Ectodermal cell (in vitro differentiated cells): ENCODE measurements at regions not wholly inside any gene's neighbourhood (a gene's known extent, or its start where the extent isn't known, plus 50 kb on each side); places are given as distances from the start of the nearest gene placed in this dataset.

Source experiments
- H3K27ac ChIP-seq: 2 replicates; pipeline ENCODE4 v1.7.0; 2013; ENCODE audit warnings: mild to moderate bottlenecking, low read depth, low read length; ENCODE audit not compliant: insufficient read depth, poor library complexity, severe bottlenecking
- H3K27me3 ChIP-seq: 2 replicates; pipeline ENCODE4 v1.7.0; 2013; ENCODE audit warnings: mild to moderate bottlenecking, low read length; ENCODE audit not compliant: insufficient read depth, control insufficient read depth, poor library complexity, severe bottlenecking
- H3K36me3 ChIP-seq: one replicate; pipeline ENCODE4 v1.7.0; 2013; ENCODE audit warnings: low read length; ENCODE audit not compliant: control insufficient read depth, insufficient read depth
- H3K4me1 ChIP-seq: one replicate; pipeline ENCODE4 v1.7.0; 2013; ENCODE audit warnings: low read length; ENCODE audit not compliant: control insufficient read depth, insufficient read depth
- H3K4me3 ChIP-seq: 2 replicates; pipeline ENCODE4 v1.7.0; 2013; ENCODE audit warnings: low read depth, low read length, control low read depth; ENCODE audit not compliant: insufficient read depth
- H3K9me3 ChIP-seq: 2 replicates; pipeline ENCODE4 v1.7.0; 2013; ENCODE audit warnings: mild to moderate bottlenecking, low read length, moderate library complexity; ENCODE audit not compliant: control insufficient read depth
- WGBS, 2 experiments: methylation state at CpG; one replicate each; pipeline ENCODE4 v1.1.7; 2013; ENCODE audit warnings: missing lambda C conversion rate in 2 of 2; 5-methylcytosine and 5-hydroxymethylcytosine counted together

- Histone ChIP-seq H3K4me3 (no peak overlapping the region), H3K36me3 (no peaks in the 10 kb centered on the region), H3K27me3 (no peaks in the 10 kb centered on the region), H3K27ac (no peak overlapping the region), H3K9me3 (no peaks in the 10 kb centered on the region), H3K4me1 (no peaks in the 10 kb centered on the region)
- WGBS, 2 experiments, result 88 to 90% methylated on average over 1 of the region's 1 CpG
Measured at GRCh38 chr12:92290886-92291285, 145.2 kb upstream of the BTG1 start.

GRCh38 chr12:92290350-92290695 is 144.7 kb upstream of the BTG1 start:
- 91 to 96% methylated on average over 1 of the region's 1 CpG for WGBS, 2 experiments
- Histone ChIP-seq H3K27me3 (no peaks in the 10 kb centered on the region), H3K27ac (no peak overlapping the region), H3K36me3 (no peaks in the 10 kb centered on the region), H3K4me1 (no peaks in the 10 kb centered on the region), H3K9me3 (no peaks in the 10 kb centered on the region), H3K4me3 (no peak overlapping the region)

GRCh38 chr12:92289629-92290349 is 144.1 kb upstream of the BTG1 start:
- H3K36me3 ChIP-seq, result no peaks in the 10 kb centered on the region
- no peaks in the 10 kb centered on the region for H3K4me1 ChIP-seq
- H3K4me3 ChIP-seq, result no peak overlapping the region
- 91 to 93% methylated on average over 4 to 5 of the region's 5 CpGs for WGBS, 2 experiments
- no peak overlapping the region for H3K27ac ChIP-seq
- no peaks in the 10 kb centered on the region for H3K9me3 ChIP-seq
- H3K27me3 ChIP-seq, result no peaks in the 10 kb centered on the region

GRCh38 chr12:92288561-92288960 is 142.9 kb upstream of the BTG1 start:
- Histone ChIP-seq H3K4me3 (no peak overlapping the region), H3K4me1 (no peaks in the 10 kb centered on the region), H3K27ac (no peak overlapping the region), H3K36me3 (no peaks in the 10 kb centered on the region), H3K9me3 (no peaks in the 10 kb centered on the region), H3K27me3 (no peaks in the 10 kb centered on the region)
- WGBS, 2 experiments, result 96 to 97% methylated on average over 8 of the region's 8 CpGs

DNA sequence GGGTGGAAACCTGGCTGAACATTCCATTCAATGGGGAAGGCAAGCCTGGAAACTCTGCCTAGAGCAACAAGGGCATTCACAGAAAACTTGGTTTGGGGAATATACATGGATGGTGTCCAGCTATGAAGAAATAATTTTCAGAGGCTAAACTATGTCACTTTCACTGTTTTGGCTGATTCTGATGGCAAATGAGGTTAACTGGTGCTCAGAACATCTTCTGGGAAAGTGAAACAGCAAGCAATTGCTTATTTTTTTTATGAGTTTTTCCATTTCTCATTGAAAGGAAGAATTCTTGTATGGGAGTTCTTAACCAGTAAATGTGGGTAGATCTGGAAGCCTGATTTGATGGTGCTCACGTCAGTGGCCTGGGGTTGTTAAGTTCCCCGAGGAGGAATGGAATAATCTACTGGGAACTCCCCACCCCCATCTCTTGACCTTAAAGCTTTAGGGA is 132.8 kb upstream of the BTG1 start:
- Histone ChIP-seq H3K27ac (no peak overlapping the region), H3K36me3 (no peaks in the 10 kb centered on the region), H3K9me3 (no peaks in the 10 kb centered on the region), H3K27me3 (no peaks in the 10 kb centered on the region), H3K4me1 (peaks cover 4% of the 10 kb centered on the region), H3K4me3 (no peak overlapping the region)
- 56 to 70% methylated on average over 1 to 2 of the region's 2 CpGs for WGBS, 2 experiments

DNA sequence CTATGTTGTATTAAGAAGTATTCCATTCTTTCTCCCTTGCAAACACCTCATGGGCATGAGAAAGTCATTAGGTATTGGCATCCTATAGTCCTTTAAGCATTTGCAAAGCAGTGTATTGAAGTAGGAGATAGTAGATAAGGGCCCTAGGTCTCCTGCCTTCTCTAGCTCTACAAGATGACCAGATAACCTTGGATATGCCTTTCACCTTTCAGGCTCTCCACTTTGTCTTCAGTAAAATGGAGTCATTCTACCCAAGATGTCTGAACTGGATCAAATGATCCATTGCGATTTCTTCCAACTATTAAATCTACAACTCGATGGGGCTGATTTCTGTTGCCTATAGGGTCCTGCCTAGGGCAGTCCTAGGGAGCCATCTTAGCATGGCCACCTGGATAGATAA is 132.1 kb upstream of the BTG1 start:
- H3K36me3 ChIP-seq, result no peaks in the 10 kb centered on the region
- no peaks in the 10 kb centered on the region for H3K9me3 ChIP-seq
- no peak overlapping the region for H3K27ac ChIP-seq
- peaks cover 4% of the 10 kb centered on the region for H3K4me1 ChIP-seq
- no peaks in the 10 kb centered on the region for H3K27me3 ChIP-seq
- WGBS, 2 experiments, result 96 to 97% methylated on average over 1 of the region's 2 CpGs
- no peak overlapping the region for H3K4me3 ChIP-seq

- H3K27ac ChIP-seq, result no peak overlapping the region
- H3K4me3 ChIP-seq, result no peak overlapping the region
- peaks cover 4% of the 10 kb centered on the region for H3K4me1 ChIP-seq
- no peaks in the 10 kb centered on the region for H3K9me3 ChIP-seq
- 97 to 100% methylated on average over 1 of the region's 1 CpG for WGBS, 2 experiments
- no peaks in the 10 kb centered on the region for H3K27me3 ChIP-seq
- no peaks in the 10 kb centered on the region for H3K36me3 ChIP-seq
Measured at GRCh38 chr12:92276276-92276675, 130.6 kb upstream of the BTG1 start.

GRCh38 chr12:92275443-92276154 is 130.0 kb upstream of the BTG1 start:
- Histone ChIP-seq H3K4me3 (no peak overlapping the region), H3K36me3 (no peaks in the 10 kb centered on the region), H3K4me1 (peaks cover 4% of the 10 kb centered on the region), H3K9me3 (no peaks in the 10 kb centered on the region), H3K27me3 (no peaks in the 10 kb centered on the region), H3K27ac (no peak overlapping the region)
- 74 to 77% methylated on average over 4 to 5 of the region's 7 CpGs for WGBS, 2 experiments

- no peak overlapping the region for H3K27ac ChIP-seq
- WGBS, 2 experiments, result 90 to 94% methylated on average over 2 of the region's 2 CpGs
Measured at GRCh38 chr12:92273076-92273475, 127.4 kb upstream of the BTG1 start.

DNA sequence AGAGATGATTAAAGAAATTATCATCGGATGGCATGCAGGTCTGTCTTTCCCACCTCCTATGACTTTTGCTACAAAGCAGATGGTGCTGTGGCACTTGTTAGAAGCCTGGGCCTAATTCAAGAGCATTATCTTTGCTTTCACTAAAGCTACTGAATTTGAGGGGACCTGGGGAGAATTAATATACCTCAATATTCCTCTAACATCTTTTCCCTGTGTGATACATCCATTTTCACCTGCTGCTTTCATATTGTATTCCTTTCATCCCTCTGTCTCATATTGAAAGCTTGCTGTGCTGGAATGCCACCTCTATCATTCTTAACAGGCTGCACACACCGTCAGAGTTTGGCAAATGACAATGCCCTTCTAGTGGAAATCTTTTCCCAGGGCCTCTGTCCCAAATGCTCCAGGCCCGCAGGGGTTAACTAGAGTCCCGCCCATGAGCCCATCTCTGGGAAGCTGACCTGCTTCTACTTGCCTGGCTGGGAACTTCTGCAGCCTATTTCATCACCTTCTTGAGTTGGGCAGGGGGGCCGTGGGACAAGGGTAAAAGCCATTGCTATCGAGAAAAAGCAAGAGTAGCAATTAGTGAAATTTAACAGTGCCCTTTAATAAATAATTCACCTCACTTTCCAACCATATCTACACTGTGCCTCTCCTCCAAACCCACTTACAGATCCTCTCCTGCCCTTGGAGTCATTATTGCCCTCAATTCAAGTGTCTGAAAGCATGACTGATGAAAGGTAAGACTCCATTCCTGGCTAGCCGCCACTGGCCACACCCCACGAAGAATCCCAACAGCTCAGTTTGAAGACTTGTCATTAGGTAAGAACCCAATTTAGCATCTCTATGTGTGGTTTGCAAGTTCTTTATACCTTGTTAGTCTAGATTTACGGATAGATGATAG is 126.7 kb upstream of the BTG1 start:
- no peak overlapping the region for H3K27ac ChIP-seq
- H3K4me1 ChIP-seq, result no peaks in the 10 kb centered on the region
- H3K9me3 ChIP-seq, result no peaks in the 10 kb centered on the region
- H3K4me3 ChIP-seq, result no peak overlapping the region
- 69 to 70% methylated on average over 9 of the region's 9 CpGs for WGBS, 2 experiments
- no peaks in the 10 kb centered on the region for H3K27me3 ChIP-seq
- H3K36me3 ChIP-seq, result no peaks in the 10 kb centered on the region

More at GRCh38 chr12:92273076-92273475, 127.4 kb upstream of the BTG1 start:
- Histone ChIP-seq H3K4me3 (no peak overlapping the region), H3K27me3 (no peaks in the 10 kb centered on the region), H3K36me3 (no peaks in the 10 kb centered on the region), H3K4me1 (no peaks in the 10 kb centered on the region), H3K9me3 (no peaks in the 10 kb centered on the region)
